ENCODE measurements at regions not wholly inside any gene's neighbourhood (a gene's known extent, or its start where the extent isn't known, plus 50 kb on each side); places are given as distances from the start of the nearest gene placed in this dataset.
"Not testable (repeated sequence)": the region's sequence is repeated elsewhere in the genome, so short reads cannot be mapped to it uniquely, and the experiment has no call there.

DNA sequence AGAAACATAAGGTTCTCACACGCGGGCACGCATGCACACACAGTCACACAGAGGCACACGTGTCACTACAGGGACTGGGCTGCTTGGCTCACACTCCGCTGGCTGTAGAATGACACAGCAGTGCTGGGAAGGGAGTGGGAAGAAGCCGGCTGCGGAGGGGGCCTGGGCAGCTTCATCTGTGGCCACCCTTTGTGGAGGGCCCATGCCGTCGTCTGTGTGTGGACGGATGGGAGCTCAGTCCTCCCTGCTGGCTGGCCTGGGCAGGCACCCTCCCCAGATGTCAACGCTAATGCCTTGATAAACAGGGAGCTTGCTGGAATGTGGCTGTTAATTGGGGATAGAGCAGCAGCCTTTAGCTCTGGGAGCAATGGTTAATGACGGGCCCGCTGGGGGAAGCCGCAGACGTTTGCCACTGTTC is 621.1 kb downstream of the BCOR start:
- DNase-seq (ENCODE audit: low read depth) = no peak

DNA sequence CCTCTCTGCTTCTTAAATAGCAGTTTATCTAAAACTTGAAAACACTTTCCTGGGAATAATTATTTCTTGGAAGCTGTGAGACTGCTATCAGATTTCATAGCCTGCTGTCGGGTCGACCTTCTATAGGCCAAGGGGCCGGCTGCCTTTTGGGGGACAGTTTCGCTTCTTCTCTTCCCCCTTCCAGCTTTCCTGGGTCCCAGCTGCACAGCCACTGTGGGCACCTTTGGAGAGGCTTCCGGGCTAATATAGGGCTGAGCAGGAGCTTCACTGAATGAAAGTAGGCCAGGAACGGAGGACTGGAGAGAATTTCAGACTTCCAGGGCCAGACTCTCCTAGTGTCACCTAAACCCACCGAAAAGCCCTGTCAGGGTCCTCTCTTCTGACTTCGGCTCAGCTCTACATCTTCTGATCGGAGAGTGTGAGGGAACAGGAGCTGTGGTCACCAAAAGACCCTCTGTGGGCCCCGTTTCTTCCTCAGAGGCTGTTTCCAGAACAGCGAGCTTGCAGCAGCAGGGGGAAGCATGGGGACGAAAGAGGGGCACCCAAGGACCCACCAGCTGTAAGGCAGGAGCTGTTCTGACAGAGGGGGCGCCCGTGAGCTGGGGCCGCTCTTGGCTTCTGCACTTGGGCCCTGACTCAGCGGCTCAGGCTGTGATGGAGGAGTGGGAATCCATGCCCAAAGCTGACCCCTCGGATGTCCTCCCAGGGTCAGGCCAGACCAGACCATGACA is 620.6 kb downstream of the BCOR start:
- no peak for DNase-seq (ENCODE audit: low read depth)

DNA sequence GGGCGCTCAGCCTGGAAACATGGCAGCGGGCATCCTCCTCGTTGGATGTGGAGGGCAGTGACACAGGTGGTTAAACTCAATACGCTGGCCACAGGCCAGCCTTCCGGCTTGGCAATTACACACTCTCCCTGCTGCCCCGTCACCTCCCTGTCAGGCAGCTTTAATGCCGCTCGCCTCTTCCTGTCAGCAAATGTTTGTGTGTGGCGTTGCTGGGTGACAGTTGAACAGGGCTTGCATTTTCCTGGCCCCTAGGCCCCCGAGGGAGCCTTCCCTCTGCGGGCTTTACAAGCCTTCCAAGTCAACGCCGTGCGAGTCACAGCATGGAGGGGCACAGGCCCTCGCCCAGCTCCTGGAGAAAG is 620.0 kb downstream of the BCOR start:
- DNase-seq (ENCODE audit: low read depth) = no peak

DNA sequence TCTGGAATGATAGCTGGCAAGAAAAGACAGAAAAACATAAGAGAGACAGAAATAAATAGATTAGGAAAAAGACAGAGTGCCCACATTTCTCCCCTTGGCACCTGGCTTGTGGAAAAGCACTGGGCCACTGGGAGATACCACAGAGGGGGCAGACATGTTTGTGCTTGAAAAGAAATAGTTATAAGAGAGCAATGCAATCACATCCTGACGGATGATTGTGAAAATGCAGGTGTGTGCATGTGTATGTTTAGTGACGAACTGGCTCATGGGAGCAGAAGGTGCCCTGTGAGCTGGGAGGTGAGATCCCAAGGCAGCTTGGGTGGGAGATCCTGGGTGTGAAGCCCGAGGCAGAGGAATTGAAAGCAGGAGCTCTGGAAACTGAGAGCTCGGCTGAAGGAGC is 617.9 kb downstream of the BCOR start:
- no peak for DNase-seq (ENCODE audit: low read depth)

DNA sequence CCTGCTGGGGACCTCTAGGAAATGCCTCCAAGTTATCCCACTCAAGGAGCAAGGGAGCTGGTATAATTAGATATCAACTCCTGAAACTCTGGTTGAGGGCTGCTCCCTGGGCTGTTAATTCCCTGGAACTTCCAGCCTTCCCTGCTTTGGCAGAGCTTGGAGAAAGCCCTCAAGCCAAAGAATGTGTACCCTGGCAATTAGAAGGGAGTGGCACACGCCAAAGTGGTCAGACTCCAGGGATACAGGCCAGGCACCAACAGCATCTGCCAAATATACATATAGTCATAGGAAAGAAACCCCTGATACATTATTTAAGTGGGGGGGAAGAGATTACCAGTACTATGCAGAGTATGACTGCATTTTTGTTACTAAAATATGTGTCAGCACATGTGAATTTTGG is 616.8 kb downstream of the BCOR start:
- no peak for DNase-seq (ENCODE audit: low read depth)

DNA sequence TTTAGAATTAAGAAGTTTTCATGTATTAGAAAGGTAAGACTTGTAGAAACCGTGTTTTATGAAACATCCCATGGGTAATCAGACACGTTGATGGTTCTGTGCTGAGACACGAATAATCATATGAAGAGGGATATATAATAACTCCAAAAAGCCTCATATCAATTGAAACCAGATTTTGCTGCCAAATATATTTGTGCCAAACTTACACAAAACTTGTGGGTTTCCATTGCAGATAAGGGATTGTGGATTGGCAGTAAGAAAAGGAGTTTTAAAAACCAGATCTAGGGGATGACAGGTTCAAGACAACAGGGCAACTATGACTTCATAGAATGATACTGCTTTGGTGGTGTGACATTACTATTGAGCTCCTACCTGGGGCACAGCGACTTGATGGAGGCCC is 616.1 kb downstream of the BCOR start:
- no peak for DNase-seq (ENCODE audit: low read depth)

DNA sequence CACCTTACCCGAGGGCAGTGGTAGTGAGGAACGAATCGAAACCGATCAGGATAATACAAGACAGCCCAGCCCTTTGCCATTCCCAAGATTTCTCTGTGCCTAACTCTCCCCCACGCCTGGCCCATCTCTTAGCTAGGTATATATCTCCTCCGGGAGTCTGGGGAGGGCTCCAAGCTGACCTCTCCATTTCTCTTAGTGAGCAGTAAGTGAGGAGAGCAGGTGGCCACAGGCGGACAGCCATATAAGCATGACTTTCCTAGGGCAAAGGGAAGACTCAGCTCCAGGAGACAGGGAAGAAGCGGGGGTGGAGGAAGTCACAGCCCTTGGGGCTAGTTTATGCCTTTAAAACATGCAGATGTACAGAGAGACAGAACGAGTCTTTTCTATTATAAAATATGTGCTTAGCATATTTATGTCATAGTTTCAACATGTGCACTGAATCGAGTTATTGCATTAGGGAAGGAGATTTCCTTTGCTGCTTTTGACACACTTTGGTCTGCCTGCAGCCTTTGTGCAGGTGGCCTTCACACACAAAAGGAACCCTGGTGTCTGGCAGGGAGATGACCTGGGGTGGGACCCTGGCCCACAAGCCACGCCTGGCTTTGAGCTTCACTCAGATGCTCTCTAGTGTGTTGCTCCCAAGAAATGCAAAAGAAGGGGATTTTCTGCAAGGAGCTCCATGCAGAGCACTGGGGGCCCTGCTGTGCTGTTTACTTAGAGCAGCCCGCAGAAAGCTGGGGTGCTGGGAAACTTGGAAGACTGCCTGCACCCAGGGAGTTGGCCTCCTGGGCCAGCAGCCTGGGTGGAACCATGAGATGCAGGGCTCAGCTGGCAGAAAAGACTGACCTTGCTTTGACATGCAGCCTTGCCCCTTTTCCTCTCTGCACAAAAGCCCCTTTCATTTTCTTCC is 613.3 kb downstream of the BCOR start:
- DNase-seq (ENCODE audit: low read depth) = no peak

DNA sequence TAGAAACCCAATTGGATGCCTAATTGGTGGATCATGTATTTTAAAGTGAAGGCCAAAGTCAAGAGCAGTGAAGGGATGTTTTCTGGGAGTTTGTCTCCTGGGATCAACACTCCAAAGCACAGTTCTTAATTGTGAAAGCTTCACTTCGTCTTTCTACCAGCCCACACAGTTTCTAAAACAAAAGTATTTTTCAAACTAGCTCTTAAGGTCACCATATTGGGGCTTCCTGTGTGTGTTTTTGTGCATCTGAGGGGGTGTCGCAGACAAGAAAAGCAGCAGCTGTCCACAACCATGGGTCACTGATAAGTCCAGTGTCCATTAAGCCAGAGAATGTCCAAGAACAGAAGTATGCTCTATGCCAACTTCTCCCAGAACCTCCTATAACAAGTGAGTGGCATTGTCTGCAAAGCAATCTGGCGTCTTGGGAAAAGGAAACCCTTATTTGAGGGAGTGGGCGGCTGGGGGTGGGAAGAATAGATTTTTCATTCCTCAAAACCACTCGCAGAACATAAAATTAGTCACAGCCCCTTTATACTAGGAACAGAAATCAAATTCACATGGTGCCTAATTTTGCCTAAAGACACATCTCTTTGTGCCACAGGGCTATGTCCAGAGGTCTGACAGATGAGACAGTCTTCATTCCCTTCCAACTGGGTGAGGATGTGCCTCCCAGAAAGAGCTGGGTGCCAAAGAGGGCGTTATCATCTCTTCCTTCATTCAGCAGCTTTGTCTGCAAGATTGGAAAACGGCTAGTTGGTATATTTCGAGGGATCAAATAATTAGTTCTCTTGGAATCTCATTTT is 610.4 kb downstream of the BCOR start:
- no peak for DNase-seq (ENCODE audit: low read depth)

DNA sequence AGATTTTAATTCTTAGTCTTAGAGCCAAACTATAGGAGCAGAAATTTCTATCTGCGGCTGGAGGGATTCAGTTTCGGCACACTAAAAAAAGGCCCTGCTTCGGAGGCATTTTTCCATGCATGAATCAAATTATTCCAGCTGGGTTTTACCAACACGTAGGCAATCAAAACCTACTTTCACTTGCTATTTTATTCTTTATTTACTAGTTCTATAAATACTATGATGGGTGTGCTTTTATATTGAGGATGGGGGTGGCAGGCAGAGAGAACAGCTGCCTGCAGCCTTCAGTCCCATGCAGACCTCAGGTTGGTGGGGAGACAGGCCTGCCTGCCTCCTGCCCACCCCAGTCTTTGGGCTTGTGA is 609.8 kb downstream of the BCOR start:
- no peak for DNase-seq (ENCODE audit: low read depth)

DNA sequence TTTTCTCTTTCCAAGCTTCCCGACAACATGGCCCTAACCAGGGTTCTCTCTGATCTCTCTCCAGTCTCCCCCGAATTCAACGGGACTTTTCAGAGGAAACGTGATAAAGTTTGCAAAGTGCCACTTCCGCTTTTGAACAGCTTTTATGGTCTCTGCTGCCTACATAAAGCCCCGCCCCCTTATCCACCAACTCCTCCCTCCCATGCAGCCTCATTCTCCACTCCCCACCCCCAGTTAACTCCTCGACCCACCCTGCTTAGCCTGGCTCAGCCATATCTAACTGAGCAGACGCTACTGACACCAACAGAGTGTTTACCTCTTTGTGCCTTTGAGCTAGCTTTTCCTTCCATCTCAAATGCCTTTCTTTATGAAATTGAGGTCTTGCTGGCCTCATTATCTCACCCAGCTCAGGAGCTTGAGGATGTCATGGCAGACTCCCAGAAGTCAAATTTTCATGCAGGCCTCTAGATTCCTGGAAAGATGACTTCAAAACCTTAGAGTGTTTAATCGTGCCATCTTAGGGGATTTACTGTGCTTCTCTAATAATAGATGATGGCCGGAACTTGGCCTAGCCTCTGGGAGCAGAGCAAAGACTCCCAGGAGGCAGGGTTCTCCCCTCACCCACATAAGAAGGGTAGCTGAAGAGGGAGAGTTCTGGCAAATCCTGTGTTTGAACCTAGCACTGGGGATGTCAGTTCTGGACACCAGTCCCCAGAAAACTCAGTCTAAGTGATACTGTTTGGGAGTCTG is 606.0 kb downstream of the BCOR start:
- DNase-seq (ENCODE audit: low read depth) = peak; percentile 12

DNA sequence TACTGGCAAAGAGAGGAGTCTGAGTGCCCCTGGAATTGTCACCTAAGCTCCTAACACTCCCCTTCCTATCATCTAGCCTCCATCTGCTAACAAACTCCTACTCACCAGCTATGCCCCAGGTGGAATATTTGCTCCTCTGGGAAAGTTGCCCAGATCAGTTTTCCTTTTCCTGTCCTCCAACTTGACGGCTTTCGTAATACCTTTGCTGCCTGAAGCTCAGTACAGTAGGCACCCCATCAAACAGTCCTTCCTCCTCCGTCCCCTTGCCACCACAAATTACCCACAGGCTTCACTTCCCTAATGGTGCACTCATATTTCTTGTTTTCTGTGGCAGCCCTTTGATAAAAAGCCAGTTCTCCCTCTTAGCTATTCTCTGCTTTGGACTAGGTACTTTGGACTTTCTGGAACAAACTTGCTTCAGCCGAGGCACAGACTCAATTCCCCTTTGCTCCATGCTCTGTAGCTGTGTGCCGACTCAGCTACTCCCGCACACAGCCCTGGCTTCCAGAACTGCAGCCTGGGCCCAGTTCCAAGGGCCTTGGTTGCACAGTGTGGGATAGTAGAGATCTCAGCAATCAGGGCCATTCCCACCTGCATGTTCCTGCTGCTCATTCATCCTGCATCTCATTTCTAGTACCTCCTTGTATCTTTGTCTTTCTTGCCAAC is 605.1 kb downstream of the BCOR start:
- no peak for DNase-seq (ENCODE audit: low read depth)

DNA sequence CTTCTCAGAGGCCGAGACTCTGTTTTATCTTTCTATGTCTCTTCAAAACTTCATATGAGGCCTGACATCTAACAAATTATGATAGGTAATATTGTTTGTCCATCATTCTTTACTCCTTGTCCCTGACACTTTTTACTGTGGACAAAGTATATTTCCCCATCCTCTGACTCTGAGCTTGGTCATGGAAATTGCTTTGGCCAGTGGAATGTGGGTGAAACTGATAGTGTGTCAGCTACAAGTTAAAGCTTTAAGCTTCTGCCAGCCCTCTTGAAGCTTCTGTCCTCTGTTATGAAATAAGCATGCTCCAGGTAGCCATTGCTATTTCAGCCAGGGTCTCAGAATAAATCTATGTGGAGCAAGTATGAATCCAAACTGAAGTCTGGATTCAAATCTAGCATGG is 604.6 kb downstream of the BCOR start:
- no peak for DNase-seq (ENCODE audit: low read depth)

DNA sequence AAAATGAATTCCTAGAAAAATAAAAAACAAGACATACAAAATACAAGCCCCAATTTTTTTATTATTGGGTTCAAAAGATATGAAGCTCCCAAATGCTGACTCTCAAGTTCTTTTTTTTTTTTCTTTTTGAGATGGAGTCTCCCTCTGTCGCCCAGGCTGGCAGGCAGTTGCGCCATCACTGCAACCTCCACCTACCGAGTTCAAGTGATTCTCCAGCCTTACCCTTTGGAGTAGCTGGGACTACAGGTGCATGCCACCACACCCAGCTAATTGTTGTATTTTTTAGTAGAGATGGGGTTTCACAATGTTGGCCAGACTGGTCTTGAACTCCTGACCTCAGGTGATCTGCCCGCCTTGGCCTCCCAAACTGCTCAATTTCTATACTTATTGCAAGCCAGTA is 600.6 kb downstream of the BCOR start:
- DNase-seq (ENCODE audit: low read depth) = not testable (repeated sequence)

DNA sequence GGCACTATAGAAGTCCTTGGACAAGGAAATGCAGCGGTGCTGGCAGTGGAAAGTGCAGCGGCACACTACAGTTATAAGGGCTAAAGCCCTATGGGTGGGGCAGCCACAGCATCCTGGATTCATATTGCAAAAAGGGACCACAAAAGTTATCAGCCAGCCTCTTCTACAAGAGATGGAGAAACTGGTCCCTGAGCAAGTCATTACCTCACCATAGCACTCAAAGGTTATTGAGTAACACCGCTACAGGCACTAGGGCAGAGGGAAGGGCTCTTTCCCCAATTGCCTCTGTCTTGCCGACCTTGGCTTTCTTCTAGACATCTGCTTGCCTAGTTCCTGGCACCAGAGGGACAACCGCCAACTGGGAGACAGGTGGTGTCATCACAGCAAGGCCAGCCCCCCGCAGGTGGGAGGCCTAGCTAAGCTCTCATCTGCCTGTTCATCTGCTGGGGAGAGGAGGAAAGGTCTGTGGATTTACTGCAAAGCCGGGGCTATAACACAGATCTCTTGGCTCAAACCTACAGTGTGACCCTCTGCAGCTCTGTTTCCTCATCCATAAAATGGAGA is 600.0 kb downstream of the BCOR start:
- no peak for DNase-seq (ENCODE audit: low read depth)

DNA sequence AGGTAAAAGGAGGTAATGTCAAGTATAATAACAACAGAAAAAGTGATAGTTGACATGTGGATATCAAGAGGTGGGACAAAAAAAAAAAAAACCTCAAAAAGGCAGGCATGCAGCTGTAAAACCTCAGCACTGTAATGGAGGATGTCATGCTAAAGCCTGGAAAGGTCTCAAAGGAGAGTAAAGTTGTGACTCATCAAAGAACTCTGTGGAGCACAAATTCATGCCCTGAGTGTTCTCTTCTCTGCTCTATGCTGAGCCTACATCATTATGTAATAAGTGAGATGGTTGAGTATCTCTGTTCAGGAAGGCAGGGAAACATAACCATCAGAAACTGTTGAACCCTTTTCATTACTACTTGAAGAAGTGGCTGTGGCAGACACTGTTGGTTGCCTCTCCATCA is 597.8 kb downstream of the BCOR start:
- DNase-seq (ENCODE audit: low read depth) = no peak

DNA sequence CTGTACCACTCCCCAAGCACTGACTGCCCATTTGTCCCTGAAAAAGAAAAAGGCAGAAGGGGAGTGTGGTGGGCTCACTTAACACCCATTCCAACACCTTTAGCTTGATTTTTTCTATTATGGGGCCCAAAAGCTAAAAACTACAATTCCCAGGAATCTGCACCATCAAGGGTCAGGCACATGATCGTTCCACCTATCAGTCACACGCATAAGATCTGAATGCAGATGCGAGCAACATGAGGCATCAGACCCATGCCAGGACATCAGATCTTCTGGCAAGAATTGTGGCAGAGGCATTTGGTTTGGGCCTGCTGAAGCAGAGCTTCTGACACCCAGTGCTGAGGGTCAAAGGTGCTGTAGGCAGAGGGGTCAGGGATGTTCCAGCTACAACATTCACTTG is 595.9 kb downstream of the BCOR start:
- no peak for DNase-seq (ENCODE audit: low read depth)

DNA sequence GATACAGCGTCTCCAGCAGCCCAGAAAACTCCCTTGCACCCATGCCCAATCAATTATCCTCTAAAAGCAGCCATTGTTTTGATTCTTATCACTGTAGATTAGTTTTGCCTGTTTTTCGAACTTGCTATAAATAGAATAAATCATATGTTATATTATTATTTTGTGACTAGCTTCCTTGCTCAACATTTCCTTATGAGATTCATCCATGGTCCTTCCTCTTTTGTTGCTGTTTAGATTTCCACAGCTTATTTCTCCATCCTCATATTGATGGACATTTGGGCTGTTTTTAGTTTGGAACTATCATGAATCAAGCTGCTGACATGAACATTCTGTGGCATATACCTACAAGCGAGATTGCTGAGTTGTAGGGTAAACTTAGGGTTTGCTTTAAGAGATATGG is 595.3 kb downstream of the BCOR start:
- DNase-seq (ENCODE audit: low read depth) = no peak

DNA sequence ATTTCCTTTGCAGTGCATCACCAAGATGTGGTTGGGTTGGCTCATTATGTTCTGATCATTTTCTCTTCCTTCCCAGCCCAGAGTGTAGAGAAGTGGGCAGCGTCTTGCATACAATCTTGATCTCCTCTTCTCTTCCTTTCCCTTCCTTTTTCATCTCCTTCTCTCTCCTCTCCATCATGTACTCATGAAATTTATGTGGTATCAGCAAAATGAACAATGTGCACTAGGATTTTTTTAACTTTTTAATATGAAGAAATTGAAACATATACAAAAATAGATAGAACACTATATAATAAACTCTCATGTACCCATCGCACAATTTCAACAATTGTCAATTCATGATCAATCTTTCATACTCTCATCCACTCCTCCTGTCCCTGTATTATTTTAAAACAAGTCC is 593.5 kb downstream of the BCOR start:
- no peak for DNase-seq (ENCODE audit: low read depth)

DNA sequence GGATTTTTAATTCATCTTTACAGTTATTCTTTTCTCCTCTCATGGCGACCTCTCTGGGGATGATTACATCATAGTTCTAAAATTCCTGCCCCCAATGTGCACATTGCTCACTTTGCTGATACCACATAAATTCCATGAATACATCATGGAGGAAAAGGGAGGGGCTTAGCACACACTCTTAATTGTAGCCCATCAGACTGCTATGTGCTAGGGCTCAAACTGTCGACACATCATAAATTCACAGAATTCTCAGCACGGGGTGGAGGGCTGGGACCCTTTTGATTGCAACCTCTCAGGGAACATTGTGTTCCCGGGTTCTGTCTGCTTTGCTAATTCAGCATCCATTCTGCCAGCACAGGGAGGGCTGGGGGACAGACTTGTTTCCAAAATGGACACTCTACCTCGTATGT is 592.9 kb downstream of the BCOR start:
- no peak for DNase-seq (ENCODE audit: low read depth)

DNA sequence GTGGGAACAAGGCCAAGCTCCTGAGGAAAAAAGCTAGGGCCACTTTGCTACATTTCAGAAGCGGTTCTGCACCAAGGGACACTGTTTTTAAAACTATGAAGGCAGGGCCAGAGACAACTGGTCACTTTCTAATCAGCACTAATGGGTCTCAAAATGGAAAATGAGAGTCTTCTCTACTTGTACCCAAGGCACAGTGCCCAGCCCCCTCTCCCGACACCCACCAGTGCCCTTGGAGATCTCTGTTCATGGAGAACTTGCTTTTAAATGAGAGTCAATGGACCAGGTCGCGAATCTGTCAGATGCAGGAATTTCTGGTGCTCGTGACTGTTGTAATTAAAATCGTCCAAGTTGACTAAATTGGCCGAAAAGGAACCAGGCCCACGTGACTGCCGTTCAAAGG is 591.6 kb downstream of the BCOR start:
- DNase-seq (ENCODE audit: low read depth) = no peak

DNA sequence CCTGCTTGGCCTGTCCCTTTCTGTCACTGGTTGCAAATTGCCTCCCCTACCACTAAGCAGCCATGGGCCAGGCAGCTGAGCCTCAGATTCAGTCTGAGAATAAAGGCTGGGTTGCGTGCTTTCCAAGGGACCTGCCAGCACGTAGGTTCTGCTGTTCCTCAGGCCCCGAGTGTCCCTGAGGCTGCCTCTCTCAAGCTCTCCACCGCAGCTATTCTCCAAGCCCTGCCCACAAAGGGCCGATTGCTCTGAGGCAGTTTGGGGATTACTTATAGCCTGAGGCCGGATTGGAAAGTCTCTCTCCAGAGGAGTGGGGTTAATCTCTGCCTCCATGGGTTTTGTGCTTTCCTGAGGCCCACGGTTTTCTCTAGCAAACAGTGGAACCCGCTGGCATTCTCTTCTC is 590.7 kb downstream of the BCOR start:
- DNase-seq (ENCODE audit: low read depth) = no peak
